HepG2 (cell line): ENCODE measurements at regions not wholly inside any gene's neighbourhood (a gene's known extent, or its start where the extent isn't known, plus 50 kb on each side); places are given as distances from the start of the nearest gene placed in this dataset.

ENCODE experiments used
- ATAC-seq: fragments of 200-7000 bp; cut with Tn5 transposase; 3 replicates; pipeline ENCODE4 v1.9.1; 2020; ENCODE audit warnings: mild to moderate bottlenecking, moderate library complexity
- BruUV-seq: library from RNA; stranded (reverse); fragments of 400-500 nt; replicated peaks from 2 replicates; lab custom pipeline; 2021; lab: Mats Ljungman, UMichigan
- CTCF ChIA-PET: fragments of 300-600 bp; formaldehyde crosslinking; extraction: SDS; loops from one replicate; lab custom pipeline; 2021; ENCODE audit warnings: low total read pairs, inconsistent platforms, low intra/inter-chr PET ratio; lab: Yijun Ruan, JAX
- POLR2A ChIA-PET: fragments of 350-600 bp; sonication (Branson Sonifier 250); formaldehyde crosslinking; loops from one replicate; lab custom pipeline; 2020; ENCODE audit warnings: antibody characterized with exemption, inconsistent platforms; lab: Yijun Ruan, JAX
- DNase-seq: peaks from one replicate; pipeline ENCODE4 v3.0.0-alpha.2; 2015; ENCODE audit warnings: low spot score
- FAIRE-seq: peaks from 3 replicates; lab custom pipeline; 2011; peaks lifted over from hg19 to GRCh38; lab: Jason Lieb, UNC
- H2AFZ ChIP-seq: one replicate; pipeline ENCODE4 v1.6.1; 2011; ENCODE audit warnings: low read length, inconsistent platforms
- H3K27ac ChIP-seq: fragments of 300-600 bp; 3 replicates; pipeline ENCODE4 v1.8.0; 2011; ENCODE audit warnings: mixed run types, mild to moderate bottlenecking, mixed read lengths, low read length, inconsistent platforms; ENCODE audit not compliant: insufficient read depth; ENCODE audit errors: extremely low read length
- H3K27me3 ChIP-seq, 2 experiments: fragments of 200-600 bp in 1 of 2; 2 replicates in 1 of 2; 3 replicates in 1 of 2; pipeline versions ENCODE4 v1.6.0 to v1.8.0; 2011; ENCODE audit warnings: low read length in 2 of 2, mild to moderate bottlenecking in 2 of 2, moderate library complexity in 2 of 2, inconsistent platforms in 1 of 2; ENCODE audit not compliant: insufficient read depth in 2 of 2, control insufficient read depth in 1 of 2
- H3K36me3 ChIP-seq, 2 experiments: fragments of 200-600 bp in 1 of 2; replicated peaks in 1 of 2; 2 replicates in 1 of 2; 3 replicates in 1 of 2; pipeline versions ENCODE4 v1.5.1 to v1.8.0; 2011; ENCODE audit warnings: low read length in 2 of 2, inconsistent platforms in 1 of 2; ENCODE audit not compliant: insufficient read depth in 2 of 2, control insufficient read depth in 1 of 2
- H3K4me1 ChIP-seq: 2 replicates; pipeline ENCODE4 v1.5.1; 2012; ENCODE audit warnings: low read length, inconsistent platforms; ENCODE audit not compliant: insufficient read depth
- H3K4me2 ChIP-seq: 2 replicates; pipeline ENCODE4 v1.6.0; 2011; ENCODE audit warnings: low read depth, low read length, inconsistent platforms
- H3K4me3 ChIP-seq, 3 experiments: fragments of 200-600 bp in 1 of 3; sonication (generic), shearing (Covaris generic) in 1 of 3; replicated peaks in 1 of 3; 2 replicates each; pipeline ENCODE4 v1.5.1; 2011 to 2016; ENCODE audit warnings: low read length in 3 of 3, inconsistent platforms in 2 of 3, low read depth in 2 of 3, mild to moderate bottlenecking in 2 of 3, control low read depth in 1 of 3, mixed read lengths in 1 of 3; ENCODE audit not compliant: insufficient read depth in 1 of 3
- H3K79me2 ChIP-seq: one replicate; pipeline ENCODE4 v1.6.1; 2011; ENCODE audit warnings: low read length, inconsistent platforms; ENCODE audit not compliant: insufficient read depth
- H3K9ac ChIP-seq: 2 replicates; pipeline ENCODE4 v1.6.0; 2011; ENCODE audit warnings: mild to moderate bottlenecking, low read depth, low read length, inconsistent platforms; ENCODE audit not compliant: insufficient read depth
- H3K9me3 ChIP-seq: 2 replicates; pipeline ENCODE4 v1.5.1; 2012; ENCODE audit warnings: mild to moderate bottlenecking, low read length
- H4K20me1 ChIP-seq: 2 replicates; pipeline ENCODE4 v1.6.0; 2011; ENCODE audit warnings: inconsistent platforms, mild to moderate bottlenecking, low read length, moderate library complexity; ENCODE audit not compliant: insufficient read depth
- ELF4 ChIP-seq: sonication (generic); formaldehyde crosslinking; IDR thresholded peaks from 2 replicates; pipeline ENCODE4 v1.5.0; 2020; ENCODE audit warnings: missing genetic modification reagents, mild to moderate bottlenecking, moderate library complexity, borderline replicate concordance
- GABPB1 ChIP-seq: IDR thresholded peaks from 2 replicates; pipeline ENCODE4 v1.6.1; 2016; ENCODE audit warnings: mild to moderate bottlenecking, missing genetic modification reagents, moderate library complexity, missing compliant biosample characterization
- HNF4A ChIP-seq: sonication (generic); formaldehyde crosslinking; IDR thresholded peaks from 2 replicates; pipeline ENCODE4 v1.4.0; 2020; ENCODE audit warnings: missing genetic modification reagents
- HOXA5 ChIP-seq: sonication (generic); formaldehyde crosslinking; IDR thresholded peaks from 2 replicates; pipeline ENCODE4 v1.4.0; 2020; ENCODE audit warnings: missing genetic modification reagents
- KDM5B ChIP-seq: sonication (generic); formaldehyde crosslinking; IDR thresholded peaks from 2 replicates; pipeline ENCODE4 v1.4.0; 2020; ENCODE audit warnings: missing genetic modification reagents, mild to moderate bottlenecking, borderline replicate concordance
- KDM6A ChIP-seq: IDR thresholded peaks from 2 replicates; pipeline ENCODE4 v1.6.1; 2016; ENCODE audit warnings: low read depth
- NFKB2 ChIP-seq: sonication (generic); formaldehyde crosslinking; IDR thresholded peaks from 2 replicates; pipeline ENCODE4 v1.4.0; 2020; ENCODE audit warnings: missing genetic modification reagents, borderline replicate concordance
- NR1H2 ChIP-seq: sonication (generic); formaldehyde crosslinking; IDR thresholded peaks from 2 replicates; pipeline ENCODE4 v1.8.1; 2022; ENCODE audit warnings: low read depth, missing genetic modification reagents, borderline replicate concordance
- ZBTB39 ChIP-seq: sonication (generic); formaldehyde crosslinking; IDR thresholded peaks from 2 replicates; pipeline ENCODE4 v1.5.0; 2020; ENCODE audit warnings: missing genetic modification reagents
- ZNF598 ChIP-seq: sonication (generic); formaldehyde crosslinking; IDR thresholded peaks from 2 replicates; pipeline ENCODE4 v1.5.1; 2020; ENCODE audit warnings: mild to moderate bottlenecking, missing genetic modification reagents, borderline replicate concordance
- WGBS: methylation state at CpG from one replicate; pipeline ENCODE4 v1.1.6; 2017; ENCODE audit warnings: low lambda C conversion rate; 5-methylcytosine and 5-hydroxymethylcytosine counted together
- in situ Hi-C: cut with HindIII; loops from 2 replicates; pipeline ENCODE4 v1.10.0; 2017; ENCODE audit warnings: low pct_unique_long_range_greater_than_20kb; ENCODE audit not compliant: extremely low pct_ligation_motif_present
- intact Hi-C: fragments of 100-400 bp; cut with micrococcal nuclease; formaldehyde crosslinking; loops from one replicate; pipeline ENCODE4 v1.10.0; 2022; ENCODE audit not compliant: unreplicated experiment
- TF ChIP-seq, protein P1 (sequence below): sonication (generic); formaldehyde crosslinking; IDR thresholded peaks from 2 replicates; pipeline ENCODE4 v1.4.0; 2020; ENCODE audit warnings: missing genetic modification reagents, mild to moderate bottlenecking, borderline replicate concordance

- intact Hi-C loops, result loop anchor here (10.0 kb wide), 1 partner anchor 128 kb away; no protein-coding TSS in a partner anchor
- TF ChIP-seq ELF4 (CRISPR knock-in tag), result no peak
- TF ChIP-seq NFKB2 (CRISPR knock-in tag), result no peak
- TF ChIP-seq ZNF598 (CRISPR knock-in tag), result no peak
- TF ChIP-seq, protein P1, sequence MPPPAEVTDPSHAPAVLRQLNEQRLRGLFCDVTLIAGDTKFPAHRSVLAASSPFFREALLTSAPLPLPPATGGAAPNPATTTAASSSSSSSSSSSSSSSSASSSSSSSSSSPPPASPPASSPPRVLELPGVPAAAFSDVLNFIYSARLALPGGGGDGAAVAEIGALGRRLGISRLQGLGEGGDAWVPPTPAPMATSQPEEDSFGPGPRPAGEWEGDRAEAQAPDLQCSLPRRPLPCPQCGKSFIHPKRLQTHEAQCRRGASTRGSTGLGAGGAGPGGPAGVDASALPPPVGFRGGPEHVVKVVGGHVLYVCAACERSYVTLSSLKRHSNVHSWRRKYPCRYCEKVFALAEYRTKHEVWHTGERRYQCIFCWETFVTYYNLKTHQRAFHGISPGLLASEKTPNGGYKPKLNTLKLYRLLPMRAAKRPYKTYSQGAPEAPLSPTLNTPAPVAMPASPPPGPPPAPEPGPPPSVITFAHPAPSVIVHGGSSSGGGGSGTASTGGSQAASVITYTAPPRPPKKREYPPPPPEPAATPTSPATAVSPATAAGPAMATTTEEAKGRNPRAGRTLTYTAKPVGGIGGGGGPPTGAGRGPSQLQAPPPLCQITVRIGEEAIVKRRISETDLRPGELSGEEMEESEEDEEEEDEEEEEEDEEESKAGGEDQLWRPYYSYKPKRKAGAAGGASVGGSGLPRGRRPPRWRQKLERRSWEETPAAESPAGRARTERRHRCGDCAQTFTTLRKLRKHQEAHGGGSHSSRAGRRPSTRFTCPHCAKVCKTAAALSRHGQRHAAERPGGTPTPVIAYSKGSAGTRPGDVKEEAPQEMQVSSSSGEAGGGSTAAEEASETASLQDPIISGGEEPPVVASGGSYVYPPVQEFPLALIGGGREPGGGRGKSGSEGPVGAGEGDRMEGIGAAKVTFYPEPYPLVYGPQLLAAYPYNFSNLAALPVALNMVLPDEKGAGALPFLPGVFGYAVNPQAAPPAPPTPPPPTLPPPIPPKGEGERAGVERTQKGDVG (CRISPR knock-in tag), result no peak
- no peak for TF ChIP-seq GABPB1 (CRISPR knock-in tag)
- no peak for TF ChIP-seq HOXA5 (CRISPR knock-in tag)
- no peak for TF ChIP-seq NR1H2 (CRISPR knock-in tag)
- TF ChIP-seq HNF4A (CRISPR knock-in tag), result no peak
- no peak for TF ChIP-seq ZBTB39 (CRISPR knock-in tag)
- TF ChIP-seq KDM6A (CRISPR knock-in tag), result no peak
- TF ChIP-seq KDM5B (CRISPR knock-in tag), result no peak
- Histone ChIP-seq H3K4me1 (no peaks in the 10 kb centered on the region), H3K4me2 (no peak overlapping the region), H3K9me3 (no peaks in the 10 kb centered on the region), H3K4me3 (no peak overlapping the region), H2AFZ (no peak overlapping the region), H3K79me2 (no peaks in the 10 kb centered on the region), H3K27ac (no peak overlapping the region), H3K36me3 (no peaks in the 10 kb centered on the region), H3K27me3 (no peaks in the 10 kb centered on the region), H3K9ac (no peak overlapping the region), H4K20me1 (no peaks in the 10 kb centered on the region)
- DNase-seq, result no peak
- CTCF ChIA-PET, result no interaction called here
- 0% methylated on average over 3 of the region's 3 CpGs for WGBS
- POLR2A ChIA-PET, result no interaction called here
- FAIRE-seq, result no peak
- no TSS peak for BruUV-seq
- ATAC-seq, result no peak
- in situ Hi-C loops, result no loop called here
Measured at GRCh38 chr1:194292966-194293365, 1106.6 kb upstream of the B3GALT2 start.
